HG03175 (cell line): ENCODE measurements at regions not wholly inside any gene's neighbourhood (a gene's known extent, or its start where the extent isn't known, plus 50 kb on each side); places are given as distances from the start of the nearest gene placed in this dataset.
"Not testable (repeated sequence)": the region's sequence is repeated elsewhere in the genome, so short reads cannot be mapped to it uniquely, and the experiment has no call there.

ENCODE experiments used
- ATAC-seq: cut with Tn5 transposase; IDR thresholded peaks from one replicate; pipeline ENCODE4 v1.9.1; 2021; ENCODE audit warnings: mild to moderate bottlenecking, moderate library complexity; ENCODE audit not compliant: unreplicated experiment

GRCh38 chr2:234203135-234203984, 152.9 kb downstream of the SPP2 start:
- ATAC-seq = no peak

- no peak for ATAC-seq
These were observed 152.1 kb downstream of the SPP2 start for GRCh38 chr2:234202601-234203000.

- no peak for ATAC-seq
These were observed 149.5 kb downstream of the SPP2 start for GRCh38 chr2:234199996-234200395.

- ATAC-seq = no peak
These were observed 148.5 kb downstream of the SPP2 start for GRCh38 chr2:234198976-234199375.

- ATAC-seq = no peak
These were observed 145.0 kb downstream of the SPP2 start for GRCh38 chr2:234195516-234195915.

DNA sequence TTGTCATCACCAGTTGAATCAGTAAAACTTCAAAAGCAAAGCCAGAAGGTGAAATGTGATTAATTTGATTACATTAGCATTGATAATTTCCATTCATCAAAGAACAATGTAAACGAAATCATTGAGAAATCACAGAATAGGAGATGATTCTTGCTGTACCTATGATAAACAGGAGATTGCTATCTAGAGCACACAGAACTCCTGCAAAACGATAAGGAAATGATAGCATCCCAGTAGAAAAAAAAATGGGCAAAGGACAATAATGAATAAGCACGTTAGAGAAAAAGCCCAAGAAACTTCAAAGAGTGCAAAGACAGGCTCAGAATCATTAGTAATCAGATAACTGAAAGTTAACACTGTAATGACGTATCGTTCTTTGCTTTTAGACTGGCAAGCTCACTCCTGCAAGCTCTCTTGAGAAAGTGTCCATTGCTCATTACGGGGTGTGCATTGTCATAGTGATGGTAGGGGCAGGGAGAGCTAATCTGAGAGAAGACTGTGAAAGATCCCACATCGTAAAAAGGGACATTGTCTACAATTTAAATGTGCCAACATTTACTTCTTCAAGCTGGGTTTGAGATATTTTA, 143.6 kb downstream of the SPP2 start:
- ATAC-seq = no peak

DNA sequence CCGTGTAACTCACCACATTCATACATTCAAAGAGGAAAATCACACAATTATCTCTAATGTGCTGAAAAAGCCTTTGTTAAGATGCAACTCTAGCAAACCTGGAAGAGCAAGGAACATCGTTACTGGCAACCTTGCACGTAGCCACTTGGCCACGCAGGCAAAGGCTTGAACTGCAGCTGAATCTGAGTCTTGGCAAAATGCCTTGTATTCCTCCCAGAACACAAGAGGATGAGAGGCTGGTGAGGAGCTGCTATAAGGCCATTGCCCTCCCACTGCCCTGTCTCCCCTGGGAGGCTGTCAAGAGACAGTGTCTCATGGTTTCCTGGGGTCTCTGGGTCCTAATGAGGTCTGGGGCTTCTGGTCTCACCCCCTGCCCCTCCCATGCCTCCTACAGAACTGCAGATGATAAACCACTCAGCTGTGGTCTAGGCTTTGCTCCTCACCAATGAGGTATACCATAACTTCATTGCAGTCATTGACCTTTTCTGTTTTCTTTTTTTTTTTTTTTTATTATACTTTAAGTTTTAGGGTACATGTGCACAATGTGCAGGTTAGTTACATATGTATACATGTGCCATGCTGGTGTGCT, 141.4 kb downstream of the SPP2 start:
- no peak for ATAC-seq

DNA sequence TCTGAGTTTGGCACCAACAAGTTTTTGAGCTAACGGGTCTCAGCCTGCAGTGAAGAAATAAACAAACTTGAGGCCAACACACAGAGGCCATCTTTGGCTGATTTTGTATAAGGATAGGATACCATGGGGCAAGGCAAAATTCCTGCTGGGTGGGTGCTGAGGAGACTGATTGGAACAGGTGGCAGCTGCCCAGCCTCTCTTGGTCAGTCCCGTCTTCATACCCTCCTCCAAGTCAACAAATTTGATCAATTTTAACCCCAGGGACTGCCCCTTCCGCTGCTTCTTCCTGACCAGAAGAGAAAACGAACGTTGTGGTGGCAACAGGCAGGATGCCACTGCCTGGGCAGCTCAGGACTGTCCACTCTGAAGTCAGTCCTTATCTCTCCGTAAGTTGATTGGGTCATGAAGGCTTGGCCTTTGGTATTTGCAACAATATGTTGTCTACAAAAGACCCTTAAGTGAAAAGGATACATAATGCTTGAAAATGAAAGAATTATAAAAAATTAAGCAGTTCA, 139.3 kb downstream of the SPP2 start:
- no peak for ATAC-seq

- ATAC-seq = no peak
These were observed 138.7 kb downstream of the SPP2 start for GRCh38 chr2:234189230-234189629.

- no peak for ATAC-seq
These were observed 137.2 kb downstream of the SPP2 start for GRCh38 chr2:234187646-234188174.

DNA sequence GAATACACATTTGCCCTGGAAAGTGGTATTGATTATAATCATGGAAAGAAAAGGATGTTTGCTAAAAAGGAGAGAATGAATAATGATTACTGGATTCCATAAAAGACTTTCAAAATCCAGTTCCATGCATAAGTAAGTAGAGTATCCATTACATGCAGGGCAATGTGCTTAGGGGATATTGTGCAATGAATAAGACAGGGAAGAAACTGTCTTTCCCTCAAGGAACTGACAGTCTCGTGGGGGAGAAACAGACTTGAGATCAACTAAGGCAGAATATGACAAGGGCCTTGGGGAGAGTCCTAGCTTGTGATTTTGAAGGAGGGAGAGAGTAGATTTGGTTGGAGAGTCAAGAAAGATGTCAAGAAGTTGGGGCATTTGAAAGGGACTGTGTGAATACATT, 130.6 kb downstream of the SPP2 start:
- no peak for ATAC-seq

- ATAC-seq = no peak
These were observed 128.5 kb downstream of the SPP2 start for GRCh38 chr2:234179031-234179363.

- no peak for ATAC-seq
These were observed 128.0 kb downstream of the SPP2 start for GRCh38 chr2:234178330-234179030.

- no peak for ATAC-seq
These were observed 125.1 kb downstream of the SPP2 start for GRCh38 chr2:234175649-234176048.

DNA sequence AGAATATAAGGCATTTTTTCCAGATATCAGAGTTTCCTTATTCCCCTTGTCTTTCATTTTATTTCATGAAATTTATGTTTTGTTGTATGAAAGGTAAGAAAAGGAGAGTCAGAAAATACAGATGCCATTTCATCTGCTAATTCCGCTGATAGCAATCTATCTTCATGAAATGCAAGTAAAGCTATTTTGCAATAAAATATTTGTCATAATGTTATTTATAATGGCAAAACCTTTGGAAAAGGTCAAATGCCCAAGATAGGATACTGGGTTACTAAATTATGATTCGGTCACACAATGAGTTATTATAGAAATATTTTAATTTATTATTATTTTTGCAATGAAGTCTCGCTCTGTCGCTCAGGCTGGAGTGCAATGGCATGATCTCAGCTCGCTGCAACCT, 124.2 kb downstream of the SPP2 start:
- no peak for ATAC-seq

DNA sequence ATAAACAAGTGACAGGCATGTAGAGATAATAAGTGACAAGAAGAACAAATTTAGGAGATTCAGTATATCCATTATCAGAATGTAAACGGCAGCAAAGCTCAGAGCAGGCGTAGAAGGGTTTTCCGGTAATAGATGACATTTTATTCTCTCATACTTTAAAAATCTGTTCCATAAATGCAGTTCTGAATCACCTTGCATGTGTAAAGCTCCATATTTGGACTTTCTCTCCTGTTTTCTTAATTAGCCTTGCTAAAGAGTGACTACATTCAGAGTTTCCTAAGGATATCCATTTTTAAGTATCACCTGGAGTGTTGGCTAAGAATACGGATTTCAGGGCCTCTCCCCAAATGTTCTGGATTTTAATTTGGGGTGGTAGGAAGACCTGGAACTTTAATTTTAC, 122.0 kb downstream of the SPP2 start:
- ATAC-seq = no peak

- ATAC-seq = no peak
These were observed 121.6 kb downstream of the SPP2 start for GRCh38 chr2:234172066-234172465.

GRCh38 chr2:234171666-234172065, 121.2 kb downstream of the SPP2 start:
- no peak for ATAC-seq

- ATAC-seq = no peak
These were observed 119.2 kb downstream of the SPP2 start for GRCh38 chr2:234169674-234170073.

DNA sequence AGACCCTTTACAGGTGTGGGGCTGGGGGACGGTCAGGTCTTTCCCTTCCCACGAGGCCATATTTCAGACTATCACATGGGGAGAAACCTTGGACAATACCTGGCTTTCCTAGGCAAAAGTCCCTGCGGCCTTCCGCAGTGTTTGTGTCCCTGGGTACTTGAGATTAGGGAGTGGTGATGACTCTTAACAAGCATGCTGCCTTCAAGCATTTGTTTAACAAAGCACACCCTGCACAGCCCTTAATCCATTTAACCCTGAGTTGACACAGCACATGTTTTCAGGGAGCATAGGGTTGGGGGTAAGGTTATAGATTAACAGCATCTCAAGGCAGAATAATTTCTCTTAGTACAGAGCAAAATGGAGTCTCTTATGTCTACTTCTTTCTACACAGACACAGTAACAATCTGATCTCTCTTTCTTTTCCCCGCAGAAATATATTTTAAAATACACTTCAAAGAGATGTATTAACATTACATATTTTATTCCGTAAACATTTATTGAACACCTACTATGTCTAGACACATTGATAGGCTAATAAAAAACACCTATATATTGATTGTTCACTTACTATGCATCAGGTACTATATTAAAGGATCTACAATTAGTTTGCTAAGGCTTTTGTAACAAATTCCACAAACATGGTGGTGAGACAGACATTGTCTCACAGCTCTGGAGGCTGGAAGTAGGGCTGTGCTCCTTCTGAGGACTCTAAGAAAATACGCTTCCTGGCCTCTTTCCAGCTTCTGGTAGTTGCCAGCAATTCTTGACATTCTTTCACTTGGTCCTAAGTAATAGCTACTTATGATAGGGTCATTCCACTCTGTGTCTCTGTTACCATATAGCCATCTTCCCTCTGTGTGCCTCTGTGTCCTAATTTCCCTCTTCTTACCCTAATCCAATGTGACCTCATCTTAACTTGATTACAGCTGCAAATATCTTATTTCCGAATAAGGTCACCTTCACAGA, 118.4 kb downstream of the SPP2 start:
- not testable (repeated sequence) for ATAC-seq
